HepG2 (cell line): ENCODE measurements at regions not wholly inside any gene's neighbourhood (a gene's known extent, or its start where the extent isn't known, plus 50 kb on each side); places are given as distances from the start of the nearest gene placed in this dataset.
"Not testable (repeated sequence)": the region's sequence is repeated elsewhere in the genome, so short reads cannot be mapped to it uniquely, and the experiment has no call there.

Experiments used
- ATAC-seq: fragments of 200-7000 bp; cut with Tn5 transposase; 3 replicates; pipeline ENCODE4 v1.9.1; 2020; ENCODE audit warnings: mild to moderate bottlenecking, moderate library complexity
- BruUV-seq: library from RNA; stranded (reverse); fragments of 400-500 nt; replicated peaks from 2 replicates; lab custom pipeline; 2021; lab: Mats Ljungman, UMichigan
- CTCF ChIA-PET: fragments of 300-600 bp; formaldehyde crosslinking; extraction: SDS; loops from one replicate; lab custom pipeline; 2021; ENCODE audit warnings: low total read pairs, inconsistent platforms, low intra/inter-chr PET ratio; lab: Yijun Ruan, JAX
- POLR2A ChIA-PET: fragments of 350-600 bp; sonication (Branson Sonifier 250); formaldehyde crosslinking; loops from one replicate; lab custom pipeline; 2020; ENCODE audit warnings: antibody characterized with exemption, inconsistent platforms; lab: Yijun Ruan, JAX
- DNase-seq: peaks from one replicate; pipeline ENCODE4 v3.0.0-alpha.2; 2015; ENCODE audit warnings: low spot score
- FAIRE-seq: peaks from 3 replicates; lab custom pipeline; 2011; peaks lifted over from hg19 to GRCh38; lab: Jason Lieb, UNC
- H2AFZ ChIP-seq: one replicate; pipeline ENCODE4 v1.6.1; 2011; ENCODE audit warnings: low read length, inconsistent platforms
- H3K27ac ChIP-seq: fragments of 300-600 bp; 3 replicates; pipeline ENCODE4 v1.8.0; 2011; ENCODE audit warnings: mixed run types, mild to moderate bottlenecking, mixed read lengths, low read length, inconsistent platforms; ENCODE audit not compliant: insufficient read depth; ENCODE audit errors: extremely low read length
- H3K27me3 ChIP-seq, 2 experiments: fragments of 200-600 bp in 1 of 2; 2 replicates in 1 of 2; 3 replicates in 1 of 2; pipeline versions ENCODE4 v1.6.0 to v1.8.0; 2011; ENCODE audit warnings: low read length in 2 of 2, mild to moderate bottlenecking in 2 of 2, moderate library complexity in 2 of 2, inconsistent platforms in 1 of 2; ENCODE audit not compliant: insufficient read depth in 2 of 2, control insufficient read depth in 1 of 2
- H3K36me3 ChIP-seq, 2 experiments: fragments of 200-600 bp in 1 of 2; replicated peaks in 1 of 2; 2 replicates in 1 of 2; 3 replicates in 1 of 2; pipeline versions ENCODE4 v1.5.1 to v1.8.0; 2011; ENCODE audit warnings: low read length in 2 of 2, inconsistent platforms in 1 of 2; ENCODE audit not compliant: insufficient read depth in 2 of 2, control insufficient read depth in 1 of 2
- H3K4me1 ChIP-seq: 2 replicates; pipeline ENCODE4 v1.5.1; 2012; ENCODE audit warnings: low read length, inconsistent platforms; ENCODE audit not compliant: insufficient read depth
- H3K4me2 ChIP-seq: 2 replicates; pipeline ENCODE4 v1.6.0; 2011; ENCODE audit warnings: low read depth, low read length, inconsistent platforms
- H3K4me3 ChIP-seq, 3 experiments: fragments of 200-600 bp in 1 of 3; sonication (generic), shearing (Covaris generic) in 1 of 3; replicated peaks in 1 of 3; 2 replicates each; pipeline ENCODE4 v1.5.1; 2011 to 2016; ENCODE audit warnings: low read length in 3 of 3, inconsistent platforms in 2 of 3, low read depth in 2 of 3, mild to moderate bottlenecking in 2 of 3, control low read depth in 1 of 3, mixed read lengths in 1 of 3; ENCODE audit not compliant: insufficient read depth in 1 of 3
- H3K79me2 ChIP-seq: one replicate; pipeline ENCODE4 v1.6.1; 2011; ENCODE audit warnings: low read length, inconsistent platforms; ENCODE audit not compliant: insufficient read depth
- H3K9ac ChIP-seq: 2 replicates; pipeline ENCODE4 v1.6.0; 2011; ENCODE audit warnings: mild to moderate bottlenecking, low read depth, low read length, inconsistent platforms; ENCODE audit not compliant: insufficient read depth
- H3K9me3 ChIP-seq: 2 replicates; pipeline ENCODE4 v1.5.1; 2012; ENCODE audit warnings: mild to moderate bottlenecking, low read length
- H4K20me1 ChIP-seq: 2 replicates; pipeline ENCODE4 v1.6.0; 2011; ENCODE audit warnings: inconsistent platforms, mild to moderate bottlenecking, low read length, moderate library complexity; ENCODE audit not compliant: insufficient read depth
- HCFC1 ChIP-seq: fragments of 150-350 bp; IDR thresholded peaks from 2 replicates; pipeline ENCODE4 v1.6.1; 2014; ENCODE audit warnings: low read depth, low read length
- NCOR1 ChIP-seq: fragments of 200-600 bp; sonication (generic); IDR thresholded peaks from 2 replicates; pipeline ENCODE4 v1.7.0; 2017; ENCODE audit warnings: antibody characterized with exemption, low read length, borderline replicate concordance
- PAF1 ChIP-seq: IDR thresholded peaks from 2 replicates; pipeline ENCODE4 v1.6.1; 2016; ENCODE audit warnings: missing genetic modification reagents, missing compliant biosample characterization
- SCMH1 ChIP-seq: sonication (generic); formaldehyde crosslinking; IDR thresholded peaks from 2 replicates; pipeline ENCODE4 v1.9.0; 2021; ENCODE audit warnings: missing genetic modification reagents, mild to moderate bottlenecking, borderline replicate concordance
- WGBS: methylation state at CpG from one replicate; pipeline ENCODE4 v1.1.6; 2017; ENCODE audit warnings: low lambda C conversion rate; 5-methylcytosine and 5-hydroxymethylcytosine counted together
- in situ Hi-C: cut with HindIII; loops from 2 replicates; pipeline ENCODE4 v1.10.0; 2017; ENCODE audit warnings: low pct_unique_long_range_greater_than_20kb; ENCODE audit not compliant: extremely low pct_ligation_motif_present
- intact Hi-C: fragments of 100-400 bp; cut with micrococcal nuclease; formaldehyde crosslinking; loops from one replicate; pipeline ENCODE4 v1.10.0; 2022; ENCODE audit not compliant: unreplicated experiment
- TF ChIP-seq, protein P1 (sequence below): sonication (generic); formaldehyde crosslinking; IDR thresholded peaks from 2 replicates; pipeline ENCODE4 v1.4.0; 2020; ENCODE audit warnings: missing genetic modification reagents, low read depth, mild to moderate bottlenecking, borderline replicate concordance
- TF ChIP-seq, protein P2 (sequence below): sonication (generic); formaldehyde crosslinking; IDR thresholded peaks from 2 replicates; pipeline ENCODE4 v1.5.1; 2020; ENCODE audit warnings: mild to moderate bottlenecking, missing genetic modification reagents, moderate library complexity

DNA sequence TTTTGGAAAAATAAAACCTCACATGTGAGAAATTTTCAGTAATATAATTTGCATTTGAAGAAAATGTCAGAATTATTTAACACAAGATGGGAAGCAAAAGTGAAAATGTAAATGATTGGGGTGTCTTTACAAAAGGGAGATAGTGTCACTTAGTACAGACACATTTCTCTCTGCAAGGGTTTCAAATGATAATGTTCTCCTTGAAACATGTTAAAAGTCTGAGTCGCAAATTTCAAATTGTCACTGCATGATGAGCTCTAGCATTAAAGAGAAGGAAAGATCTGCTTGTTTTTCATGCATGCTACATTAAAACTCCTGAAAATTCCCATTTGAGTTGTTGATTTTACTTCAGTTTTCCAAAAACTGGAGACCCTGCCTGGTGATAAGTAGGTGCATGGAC lies 122.0 kb upstream of the LDB2 start (continued):
- TF ChIP-seq, protein P1, sequence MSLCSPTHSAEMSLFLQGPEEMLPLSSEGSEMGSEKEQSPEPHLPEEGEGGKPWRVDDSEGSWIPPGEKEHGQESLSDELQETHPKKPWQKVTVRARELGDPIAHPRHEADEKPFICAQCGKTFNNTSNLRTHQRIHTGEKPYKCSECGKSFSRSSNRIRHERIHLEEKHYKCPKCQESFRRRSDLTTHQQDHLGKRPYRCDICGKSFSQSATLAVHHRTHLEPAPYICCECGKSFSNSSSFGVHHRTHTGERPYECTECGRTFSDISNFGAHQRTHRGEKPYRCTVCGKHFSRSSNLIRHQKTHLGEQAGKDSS (CRISPR knock-in tag) = no peak
- TF ChIP-seq NCOR1 (no peak), SCMH1 (CRISPR knock-in tag) (no peak), HCFC1 (no peak), PAF1 (CRISPR knock-in tag) (no peak)
- TF ChIP-seq, protein P2, sequence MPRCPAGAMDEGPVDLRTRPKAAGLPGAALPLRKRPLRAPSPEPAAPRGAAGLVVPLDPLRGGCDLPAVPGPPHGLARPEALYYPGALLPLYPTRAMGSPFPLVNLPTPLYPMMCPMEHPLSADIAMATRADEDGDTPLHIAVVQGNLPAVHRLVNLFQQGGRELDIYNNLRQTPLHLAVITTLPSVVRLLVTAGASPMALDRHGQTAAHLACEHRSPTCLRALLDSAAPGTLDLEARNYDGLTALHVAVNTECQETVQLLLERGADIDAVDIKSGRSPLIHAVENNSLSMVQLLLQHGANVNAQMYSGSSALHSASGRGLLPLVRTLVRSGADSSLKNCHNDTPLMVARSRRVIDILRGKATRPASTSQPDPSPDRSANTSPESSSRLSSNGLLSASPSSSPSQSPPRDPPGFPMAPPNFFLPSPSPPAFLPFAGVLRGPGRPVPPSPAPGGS = no peak

DNA sequence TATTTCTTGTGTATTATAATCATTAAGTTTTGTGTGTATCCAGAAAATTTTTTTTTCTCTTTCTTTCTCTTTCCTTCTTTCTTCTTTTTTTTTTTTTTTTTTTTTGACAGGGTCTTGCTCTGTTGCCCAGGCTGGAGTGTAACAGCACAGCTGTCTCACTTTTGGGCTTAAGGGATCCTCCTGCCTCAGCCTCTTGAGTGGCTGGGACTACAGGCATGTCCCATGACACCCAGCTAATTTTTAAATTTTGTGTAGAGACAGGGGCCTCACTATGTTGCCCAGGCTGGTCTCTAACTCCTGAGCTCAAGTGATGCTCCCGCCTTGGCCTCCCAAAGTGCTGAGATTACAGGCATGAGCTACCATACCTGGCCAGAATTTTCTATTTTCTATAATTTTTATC lies 120.2 kb upstream of the LDB2 start:
- BruUV-seq, POLR2A ChIA-PET, ATAC-seq, H3K4me3 ChIP-seq, H4K20me1 ChIP-seq, CTCF ChIA-PET, H3K79me2 ChIP-seq, H3K9me3 ChIP-seq, H3K4me1 ChIP-seq, DNase-seq, FAIRE-seq, H3K4me2 ChIP-seq, H3K9ac ChIP-seq, intact Hi-C loops, H3K27me3 ChIP-seq, in situ Hi-C loops, H3K36me3 ChIP-seq, H3K27ac ChIP-seq, H2AFZ ChIP-seq: not testable (repeated sequence)
- WGBS = 0% methylated on average over 1 of the region's 1 CpG
